ENCODE measurements at regions not wholly inside any gene's neighbourhood (a gene's known extent, or its start where the extent isn't known, plus 50 kb on each side); places are given as distances from the start of the nearest gene placed in this dataset.

DNA sequence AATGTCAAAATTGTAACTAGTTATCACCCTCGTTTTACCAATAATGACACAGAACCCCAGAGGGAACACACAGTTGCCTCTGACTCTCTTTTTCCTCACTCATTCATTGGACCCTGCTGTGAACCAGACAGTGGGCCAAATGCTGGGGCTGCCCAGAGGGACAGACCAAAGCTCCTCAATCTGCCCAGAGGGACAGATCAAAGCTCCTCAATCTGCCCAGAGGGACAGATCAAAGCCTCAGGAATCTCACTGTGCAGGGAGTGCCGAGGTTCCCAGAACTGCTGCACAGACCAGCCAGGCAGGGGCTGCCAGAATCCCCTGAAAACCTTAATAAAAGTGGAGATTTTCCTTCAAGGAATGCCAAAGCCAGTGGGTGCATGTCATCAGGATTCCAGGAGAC is 179.1 kb downstream of the SOD2 start:
- H3K4me3 ChIP-seq (ENCODE audit: low read depth, low read length), result no peak overlapping the region
- H3K27me3 ChIP-seq (ENCODE audit: control insufficient read depth, insufficient read depth, low read length), result no peaks in the 10 kb centered on the region
- TF ChIP-seq, protein P1, sequence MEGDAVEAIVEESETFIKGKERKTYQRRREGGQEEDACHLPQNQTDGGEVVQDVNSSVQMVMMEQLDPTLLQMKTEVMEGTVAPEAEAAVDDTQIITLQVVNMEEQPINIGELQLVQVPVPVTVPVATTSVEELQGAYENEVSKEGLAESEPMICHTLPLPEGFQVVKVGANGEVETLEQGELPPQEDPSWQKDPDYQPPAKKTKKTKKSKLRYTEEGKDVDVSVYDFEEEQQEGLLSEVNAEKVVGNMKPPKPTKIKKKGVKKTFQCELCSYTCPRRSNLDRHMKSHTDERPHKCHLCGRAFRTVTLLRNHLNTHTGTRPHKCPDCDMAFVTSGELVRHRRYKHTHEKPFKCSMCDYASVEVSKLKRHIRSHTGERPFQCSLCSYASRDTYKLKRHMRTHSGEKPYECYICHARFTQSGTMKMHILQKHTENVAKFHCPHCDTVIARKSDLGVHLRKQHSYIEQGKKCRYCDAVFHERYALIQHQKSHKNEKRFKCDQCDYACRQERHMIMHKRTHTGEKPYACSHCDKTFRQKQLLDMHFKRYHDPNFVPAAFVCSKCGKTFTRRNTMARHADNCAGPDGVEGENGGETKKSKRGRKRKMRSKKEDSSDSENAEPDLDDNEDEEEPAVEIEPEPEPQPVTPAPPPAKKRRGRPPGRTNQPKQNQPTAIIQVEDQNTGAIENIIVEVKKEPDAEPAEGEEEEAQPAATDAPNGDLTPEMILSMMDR (IDR thresholded peaks at IDR 0.05; ENCODE audit: insufficient read depth, low read length, poor library complexity, severe bottlenecking), result no peak
- no peak for DNase-seq (ENCODE audit: low read depth)
- no peaks in the 10 kb centered on the region for H3K36me3 ChIP-seq (ENCODE audit: control insufficient read depth, insufficient read depth, low read length)

DNA sequence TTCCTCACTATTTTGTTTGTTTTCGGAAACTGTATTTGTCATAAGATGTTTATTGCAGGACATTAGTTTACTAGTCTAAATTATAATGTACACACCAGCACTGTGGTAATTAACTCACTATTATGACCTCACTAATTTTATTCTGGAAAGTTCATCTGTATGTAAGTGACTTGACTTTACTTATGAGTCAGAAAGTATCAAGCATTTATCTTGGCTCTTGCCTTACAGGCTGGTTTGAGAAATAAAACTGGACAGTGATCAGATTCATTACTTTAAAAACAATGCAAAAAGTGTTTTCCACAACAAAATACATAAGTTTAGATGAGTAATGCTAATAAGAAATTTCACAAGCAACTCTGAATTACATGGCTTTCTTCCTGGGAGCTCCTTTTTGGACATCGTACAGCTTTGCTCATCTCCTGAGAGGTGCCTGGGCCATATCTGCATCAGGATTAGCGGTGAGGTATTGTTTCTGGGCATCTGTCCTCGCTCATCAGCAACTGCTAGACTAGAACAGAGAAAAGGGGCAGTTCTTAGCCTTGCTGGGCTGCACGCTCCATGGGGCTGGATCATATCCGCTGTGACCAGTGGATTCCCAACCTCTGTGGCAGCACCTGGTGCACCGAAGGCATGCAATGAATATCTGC is 179.8 kb downstream of the SOD2 start:
- DNase-seq (ENCODE audit: low read depth), result no peak
- no peak overlapping the region for H3K4me3 ChIP-seq (ENCODE audit: low read depth, low read length)

DNA sequence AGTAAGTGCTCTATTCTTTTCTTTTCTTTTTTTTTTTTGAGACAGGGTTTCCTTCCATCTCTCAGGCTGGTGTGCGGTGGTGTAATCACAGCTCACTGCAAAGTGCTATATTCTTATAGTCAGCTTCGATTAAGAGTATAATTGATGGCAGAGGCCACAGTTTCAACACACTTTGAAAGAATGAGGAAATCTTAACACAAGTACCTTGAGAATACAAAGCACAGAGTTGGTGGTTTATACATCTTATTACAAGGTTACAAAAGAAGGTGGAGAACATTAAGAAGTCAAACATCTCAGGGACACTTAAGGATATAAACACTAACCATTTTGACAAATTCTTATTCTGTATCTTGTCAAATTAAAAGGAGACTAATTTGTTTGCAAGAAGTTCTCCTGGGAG is 180.5 kb downstream of the SOD2 start:
- TF ChIP-seq, protein P1 (IDR thresholded peaks at IDR 0.05; ENCODE audit: insufficient read depth, low read length, poor library complexity, severe bottlenecking), result no peak
- Histone ChIP-seq H3K27me3 (ENCODE audit: control insufficient read depth, insufficient read depth, low read length) (no peaks in the 10 kb centered on the region), H3K36me3 (ENCODE audit: control insufficient read depth, insufficient read depth, low read length) (no peaks in the 10 kb centered on the region), H3K4me3 (ENCODE audit: low read depth, low read length) (no peak overlapping the region)
- no peak for DNase-seq (ENCODE audit: low read depth)

More for the DNA sequence above, 179.8 kb downstream of the SOD2 start:
- TF ChIP-seq, protein P1 (IDR thresholded peaks at IDR 0.05; ENCODE audit: insufficient read depth, low read length, poor library complexity, severe bottlenecking), result no peak
- Histone ChIP-seq H3K27me3 (ENCODE audit: control insufficient read depth, insufficient read depth, low read length) (no peaks in the 10 kb centered on the region), H3K36me3 (ENCODE audit: control insufficient read depth, insufficient read depth, low read length) (no peaks in the 10 kb centered on the region)

DNA sequence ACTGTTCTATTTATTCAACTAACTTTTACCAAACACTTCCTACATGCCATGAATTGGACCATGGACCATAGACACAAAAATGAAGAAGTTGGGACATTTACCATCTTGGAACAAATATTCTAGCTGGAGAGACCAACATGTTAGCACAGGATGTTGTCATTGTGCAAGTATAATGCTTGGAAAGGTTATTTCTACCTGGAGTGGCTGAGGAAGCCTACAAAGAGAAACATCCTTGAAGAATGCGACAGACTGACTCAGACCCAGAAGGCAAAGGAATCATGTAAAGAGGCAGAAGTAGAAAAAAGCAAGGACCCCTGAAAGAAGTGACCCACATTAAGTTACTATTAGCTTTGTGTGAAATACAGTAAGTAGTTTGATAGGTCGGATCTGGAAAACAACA is 180.9 kb downstream of the SOD2 start:
- no peaks in the 10 kb centered on the region for H3K27me3 ChIP-seq (ENCODE audit: control insufficient read depth, insufficient read depth, low read length)
- TF ChIP-seq, protein P1 (IDR thresholded peaks at IDR 0.05; ENCODE audit: insufficient read depth, low read length, poor library complexity, severe bottlenecking), result no peak
- H3K4me3 ChIP-seq (ENCODE audit: low read depth, low read length), result no peak overlapping the region
- no peaks in the 10 kb centered on the region for H3K36me3 ChIP-seq (ENCODE audit: control insufficient read depth, insufficient read depth, low read length)
- DNase-seq (ENCODE audit: low read depth), result no peak

DNA sequence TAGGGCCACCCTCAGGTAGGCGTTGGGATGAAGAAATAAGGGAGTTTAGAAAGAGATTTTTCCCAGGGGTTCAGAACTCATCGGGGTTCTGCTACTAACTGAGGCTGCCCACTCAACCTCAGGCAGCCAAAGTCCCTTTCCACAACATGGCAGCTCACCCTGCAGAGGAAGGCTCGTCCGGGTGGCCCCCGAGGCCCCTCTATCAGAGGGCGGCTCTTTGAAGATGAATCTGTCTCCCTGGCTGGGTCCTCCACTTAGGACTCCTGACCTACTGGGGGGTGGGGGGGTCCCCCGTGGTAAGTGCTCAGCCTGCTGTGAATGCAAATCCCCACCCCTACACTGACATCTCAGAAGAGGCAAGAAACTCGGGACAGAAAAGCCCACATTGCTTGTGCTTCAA is 182.9 kb downstream of the SOD2 start:
- Histone ChIP-seq H3K27me3 (ENCODE audit: control insufficient read depth, insufficient read depth, low read length) (no peaks in the 10 kb centered on the region), H3K4me3 (ENCODE audit: low read depth, low read length) (no peak overlapping the region), H3K36me3 (ENCODE audit: control insufficient read depth, insufficient read depth, low read length) (no peaks in the 10 kb centered on the region)
- TF ChIP-seq, protein P1 (IDR thresholded peaks at IDR 0.05; ENCODE audit: insufficient read depth, low read length, poor library complexity, severe bottlenecking), result no peak
- no peak for DNase-seq (ENCODE audit: low read depth)

DNA sequence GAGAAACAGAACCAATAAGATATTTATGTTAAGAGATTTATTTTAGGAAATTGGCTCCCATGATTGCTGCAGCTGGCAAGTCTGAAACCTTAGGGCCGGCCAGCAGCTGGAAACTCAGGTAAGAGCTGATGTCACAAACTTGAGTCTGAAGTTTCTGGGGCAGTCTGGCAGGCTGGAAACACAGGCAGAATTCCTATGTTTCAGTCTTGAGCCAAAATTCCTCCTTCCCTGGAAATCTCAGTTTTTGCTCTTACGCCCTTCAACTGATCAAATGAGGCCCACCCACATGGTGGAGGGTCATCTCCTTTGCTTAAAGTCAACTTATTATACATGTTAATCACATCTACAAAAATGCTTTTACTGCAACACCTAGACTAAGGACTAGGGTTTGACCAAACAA is 184.1 kb downstream of the SOD2 start:
- no peak for DNase-seq (ENCODE audit: low read depth)
- Histone ChIP-seq H3K27me3 (ENCODE audit: control insufficient read depth, insufficient read depth, low read length) (no peaks in the 10 kb centered on the region), H3K4me3 (ENCODE audit: low read depth, low read length) (no peak overlapping the region), H3K36me3 (ENCODE audit: control insufficient read depth, insufficient read depth, low read length) (no peaks in the 10 kb centered on the region)
- TF ChIP-seq, protein P1 (IDR thresholded peaks at IDR 0.05; ENCODE audit: insufficient read depth, low read length, poor library complexity, severe bottlenecking), result no peak

Data from kidney epithelial cell (primary cell).